ENCODE measurements at regions not wholly inside any gene's neighbourhood (a gene's known extent, or its start where the extent isn't known, plus 50 kb on each side); places are given as distances from the start of the nearest gene placed in this dataset.

- H3K18ac ChIP-seq (ENCODE audit: insufficient read length, low read depth, low read length) = no peak overlapping the region
- H3K27ac ChIP-seq (ENCODE audit: insufficient read length, low read depth, low read length) = no peak overlapping the region
- WGBS (ENCODE audit: extremely low coverage, insufficient read length, low lambda C conversion rate) = no CpG with 5 or more reads among the region's 72 CpGs
- H3K9me3 Mint-ChIP-seq = no peaks in the 10 kb centered on the region; a peak in 1 of 5 replicates
- no peak overlapping the region for H2AFZ ChIP-seq (ENCODE audit: low read length)
- H3K27me3 Mint-ChIP-seq (ENCODE audit: low read depth) = peaks cover 98% of the 10 kb centered on the region
- no peaks in the 10 kb centered on the region; the same call in 1 of the 2 replicates for H3K4me1 ChIP-seq (ENCODE audit: insufficient read depth, low read length)
- H3K79me2 ChIP-seq (ENCODE audit: insufficient read depth, low read length) = no peaks in the 10 kb centered on the region
- H3K9ac ChIP-seq (ENCODE audit: extremely low read depth, insufficient read length, low read length) = no peak overlapping the region
- H3K23me2 ChIP-seq (ENCODE audit: insufficient read length, low read depth, low read length, poor library complexity, severe bottlenecking) = peaks cover 22% of the 10 kb centered on the region
- no peak overlapping the region for H2BK15ac ChIP-seq (ENCODE audit: low read depth, low read length)
- H3K56ac ChIP-seq (ENCODE audit: insufficient read length, low read depth, low read length) = no peak overlapping the region
- H3K27me3 ChIP-seq (ENCODE audit: insufficient read depth, low read length) = peaks cover 60% of the 10 kb centered on the region
- no peaks in the 10 kb centered on the region for H3K79me1 ChIP-seq (ENCODE audit: insufficient read depth, low read depth, low read length, poor library complexity, severe bottlenecking)
- peaks cover 21 to 30% of the 10 kb centered on the region in 2 experiments for H3K4me1 Mint-ChIP-seq
- no peak overlapping the region for H3T11ph ChIP-seq (ENCODE audit: low read length)
- H2BK5ac ChIP-seq (ENCODE audit: insufficient read length, low read length) = no peak overlapping the region
- DNase-seq = peak; percentile 68
- no peak overlapping the region for H3K4ac ChIP-seq (ENCODE audit: low read depth, low read length)
- no peak overlapping the region for H4K91ac ChIP-seq (ENCODE audit: insufficient read length, low read depth, low read length)
- H3K9me3 ChIP-seq (ENCODE audit: control insufficient read depth, low read depth, low read length) = no peaks in the 10 kb centered on the region
- H3K4me2 ChIP-seq (ENCODE audit: insufficient read depth, insufficient read length, low read length) = peak overlapping the region; percentile 88
- H3K23ac ChIP-seq (ENCODE audit: insufficient read length, low read depth, low read length) = no peak overlapping the region
- H4K5ac ChIP-seq (ENCODE audit: insufficient read length, low read depth, low read length) = no peak overlapping the region
- no peak overlapping the region; the same call in 1 of the 2 replicates for H3K14ac ChIP-seq (ENCODE audit: insufficient read depth, low read length)
- peak overlapping the region; percentile 61 to 85 for H3K4me3 Mint-ChIP-seq
- peaks cover 1% of the 10 kb centered on the region for H4K20me1 ChIP-seq (ENCODE audit: control insufficient read depth, insufficient read depth, insufficient read length)
- no peak overlapping the region for H2AK5ac ChIP-seq (ENCODE audit: insufficient read length, low read length)
- H3K36me3 Mint-ChIP-seq (ENCODE audit: insufficient read depth in 1 of 3, low read depth in 3 of 3) = no peaks in the 10 kb centered on the region; a peak in 1 of 7 replicates
- TF ChIP-seq CTCF (conservative IDR thresholded peaks at IDR 0.05) = no peak
- no peak overlapping the region for H4K8ac ChIP-seq (replicated peaks; ENCODE audit: insufficient read length, low read depth, low read length)
- H2BK120ac ChIP-seq (ENCODE audit: low read depth, low read length, poor library complexity, severe bottlenecking) = no peak overlapping the region
- H3K27ac Mint-ChIP-seq = no peak overlapping the region
- H2BK12ac ChIP-seq (ENCODE audit: insufficient read length, low read depth, low read length) = no peak overlapping the region
- no peak overlapping the region for H2BK20ac ChIP-seq (ENCODE audit: low read depth, low read length, poor library complexity, severe bottlenecking)
Observed at GRCh38 chr10:22477334-22478287, 132.3 kb downstream of the SPAG6 start.
